Effector memory CD8-positive, alpha-beta T cell (primary cell): ENCODE measurements at regions not wholly inside any gene's neighbourhood (a gene's known extent, or its start where the extent isn't known, plus 50 kb on each side); places are given as distances from the start of the nearest gene placed in this dataset.
"Not testable (repeated sequence)": the region's sequence is repeated elsewhere in the genome, so short reads cannot be mapped to it uniquely, and the experiment has no call there.

ENCODE experiments used
- ATAC-seq: fragments of 150-1000 bp; cut with Tn5 transposase; replicated peaks from 2 replicates; pipeline ENCODE4 v1.10.0; 2021; ENCODE audit warnings: mild to moderate bottlenecking, moderate library complexity
- DNase-seq, 3 experiments: peaks; one replicate each; pipeline ENCODE4 v3.0.0; 2021
- H3K27ac Mint-ChIP-seq, 2 donors: one replicate each; pipeline ENCODE4 v1.8.0; 2022; ENCODE audit warnings: mild to moderate bottlenecking in 2 of 2, mixed read lengths in 2 of 2, moderate library complexity in 2 of 2
- H3K27me3 Mint-ChIP-seq, 2 donors: one replicate each; pipeline ENCODE4 v1.8.0; 2022; ENCODE audit warnings: mixed read lengths in 2 of 2
- H3K36me3 Mint-ChIP-seq: one replicate; pipeline ENCODE4 v1.8.0; 2022; ENCODE audit warnings: mild to moderate bottlenecking, moderate library complexity, mixed read lengths; ENCODE audit not compliant: insufficient read depth
- H3K4me1 Mint-ChIP-seq, 2 donors: one replicate each; pipeline ENCODE4 v1.8.0; 2022; ENCODE audit warnings: low read depth in 2 of 2, mixed read lengths in 2 of 2
- H3K4me3 Mint-ChIP-seq, 2 donors: one replicate each; pipeline ENCODE4 v1.8.0; 2022; ENCODE audit warnings: mild to moderate bottlenecking in 2 of 2, mixed read lengths in 2 of 2, moderate library complexity in 2 of 2
- H3K9me3 Mint-ChIP-seq, 2 donors: one replicate each; pipeline ENCODE4 v1.8.0; 2022; ENCODE audit warnings: mixed read lengths in 2 of 2

DNA sequence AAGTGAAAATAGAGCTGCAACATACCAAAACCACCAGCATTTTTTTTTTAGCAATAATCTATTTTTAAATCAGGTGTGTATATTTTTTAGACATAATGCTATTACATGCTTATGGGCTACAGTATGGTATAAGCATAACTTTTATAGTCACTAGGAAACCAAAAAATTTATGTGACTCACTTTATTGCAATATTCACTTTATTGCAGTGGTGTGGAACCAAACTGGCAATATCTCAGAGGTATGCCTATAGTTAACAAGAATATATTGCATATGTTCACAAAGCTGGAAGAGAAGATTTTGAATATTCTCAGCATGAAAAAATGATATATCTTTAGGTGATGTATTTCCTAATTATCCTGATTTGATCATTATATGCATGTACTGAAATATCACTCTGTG, 128.8 kb upstream of the PLGLB2 start:
- H3K4me1 Mint-ChIP-seq: not testable (repeated sequence)

DNA sequence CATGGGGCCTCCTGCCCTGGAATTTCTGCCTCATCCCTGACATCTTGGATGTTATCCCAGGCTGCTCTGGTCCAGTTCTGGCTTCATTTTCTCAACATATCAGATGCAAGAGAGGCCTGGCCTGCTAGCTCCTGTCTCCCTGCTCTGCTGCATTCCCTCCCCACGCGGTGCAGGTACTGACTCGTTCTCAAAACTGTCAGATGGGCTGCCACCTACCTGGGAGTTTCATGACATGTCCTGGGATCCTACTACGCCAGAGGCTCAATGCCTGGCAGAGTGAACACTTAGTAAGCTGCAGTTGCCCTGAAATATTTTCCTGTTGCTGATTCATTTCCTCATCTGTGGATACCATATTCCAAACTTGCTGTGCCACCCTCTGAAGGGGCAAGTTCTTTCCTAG, 126.7 kb upstream of the PLGLB2 start:
- not testable (repeated sequence) for ATAC-seq, H3K27ac Mint-ChIP-seq, H3K4me3 Mint-ChIP-seq, H3K9me3 Mint-ChIP-seq, H3K27me3 Mint-ChIP-seq, DNase-seq, H3K4me1 Mint-ChIP-seq, H3K36me3 Mint-ChIP-seq

More for the DNA sequence above, 128.8 kb upstream of the PLGLB2 start:
- H3K9me3 Mint-ChIP-seq, ATAC-seq, H3K36me3 Mint-ChIP-seq, H3K27me3 Mint-ChIP-seq, DNase-seq, H3K27ac Mint-ChIP-seq, H3K4me3 Mint-ChIP-seq: not testable (repeated sequence)

DNA sequence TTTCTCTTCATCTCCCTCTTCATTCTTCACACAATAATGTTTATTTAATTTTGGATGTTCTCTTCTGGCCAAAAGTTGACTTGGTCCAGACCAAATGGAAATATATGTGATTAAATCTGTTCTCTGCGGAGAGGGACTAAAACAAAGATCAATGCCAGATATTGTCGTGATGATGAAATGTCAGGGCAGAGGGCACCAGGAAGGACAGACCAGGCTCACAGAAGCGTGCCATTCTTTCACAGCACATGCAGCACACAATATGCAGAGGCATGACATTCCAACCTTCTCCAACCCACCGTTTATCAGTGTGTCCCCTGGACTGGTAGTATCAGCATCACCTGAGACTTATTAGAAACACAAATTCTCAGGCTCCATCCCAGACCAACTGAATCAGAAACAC, 125.2 kb upstream of the PLGLB2 start:
- not testable (repeated sequence) for H3K36me3 Mint-ChIP-seq, H3K4me3 Mint-ChIP-seq, H3K9me3 Mint-ChIP-seq, H3K27ac Mint-ChIP-seq, H3K27me3 Mint-ChIP-seq, ATAC-seq, H3K4me1 Mint-ChIP-seq, DNase-seq

DNA sequence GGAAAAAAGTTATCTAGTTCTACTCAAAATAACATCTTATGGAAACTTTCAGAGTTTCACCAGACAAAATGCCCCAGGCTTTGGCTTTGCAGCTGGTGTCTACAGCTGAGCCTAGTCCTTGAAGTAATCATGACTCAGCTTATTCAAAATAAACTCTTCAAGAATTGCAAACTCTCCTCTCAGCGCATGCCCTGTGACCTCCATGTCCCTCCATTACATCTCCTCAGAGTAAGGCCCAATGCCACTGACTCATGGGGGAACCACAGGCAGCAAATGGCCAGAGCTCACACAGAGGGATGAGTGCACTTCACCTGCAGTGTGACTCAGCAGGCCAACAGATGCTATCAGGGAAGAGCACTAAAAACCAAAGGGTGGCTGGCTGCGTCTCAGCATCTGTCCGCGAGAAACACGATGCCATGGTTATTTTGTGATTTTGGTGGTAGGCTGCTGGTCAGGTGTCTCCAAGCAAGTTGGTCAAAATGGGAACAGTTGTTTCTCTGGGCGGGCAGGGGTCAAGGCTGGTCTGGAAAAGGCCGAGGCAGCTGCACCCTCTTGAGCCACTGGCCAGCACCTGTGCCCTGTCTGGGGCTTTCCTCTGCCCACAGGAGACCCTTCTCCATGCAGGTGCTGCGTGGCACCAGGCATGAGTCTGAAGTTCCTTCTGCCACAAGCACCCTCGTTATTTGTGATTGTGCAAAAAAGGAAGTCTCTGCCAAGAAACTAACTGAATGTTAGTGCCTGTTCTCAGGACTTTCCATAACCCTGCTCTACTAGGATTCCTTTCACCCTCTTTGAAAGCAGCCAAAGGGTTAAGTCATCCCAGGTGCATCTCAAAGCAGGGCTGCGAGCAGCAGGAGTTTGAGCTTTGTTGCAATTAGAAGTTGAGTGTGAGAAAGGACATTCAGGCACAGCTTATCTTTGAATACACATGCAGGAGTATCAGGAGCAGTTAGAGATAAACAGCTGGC, 118.1 kb upstream of the PLGLB2 start:
- H3K36me3 Mint-ChIP-seq, H3K4me1 Mint-ChIP-seq, H3K27ac Mint-ChIP-seq, H3K4me3 Mint-ChIP-seq, ATAC-seq, H3K9me3 Mint-ChIP-seq, DNase-seq, H3K27me3 Mint-ChIP-seq: not testable (repeated sequence)

DNA sequence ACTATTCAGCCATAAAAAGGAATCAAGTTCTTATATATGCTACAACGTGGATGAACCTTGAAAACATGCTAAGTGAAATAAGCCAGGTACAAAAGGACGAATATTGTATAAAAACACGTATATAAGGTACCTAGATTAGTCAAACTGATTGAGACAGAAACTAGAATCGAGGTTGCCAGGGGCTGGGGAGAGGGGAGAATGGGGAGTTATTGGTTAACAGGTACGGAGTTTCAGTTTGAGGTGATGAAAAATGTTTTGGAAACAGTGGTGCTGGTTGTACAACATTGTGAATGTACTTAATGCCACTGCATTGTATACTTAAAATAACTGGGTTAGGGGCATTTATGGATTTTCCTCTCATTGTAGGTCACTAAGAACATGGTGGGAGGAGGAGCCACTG, 117.0 kb upstream of the PLGLB2 start:
- not testable (repeated sequence) for H3K27ac Mint-ChIP-seq, H3K27me3 Mint-ChIP-seq, H3K4me1 Mint-ChIP-seq, H3K4me3 Mint-ChIP-seq, DNase-seq, H3K36me3 Mint-ChIP-seq, ATAC-seq, H3K9me3 Mint-ChIP-seq

DNA sequence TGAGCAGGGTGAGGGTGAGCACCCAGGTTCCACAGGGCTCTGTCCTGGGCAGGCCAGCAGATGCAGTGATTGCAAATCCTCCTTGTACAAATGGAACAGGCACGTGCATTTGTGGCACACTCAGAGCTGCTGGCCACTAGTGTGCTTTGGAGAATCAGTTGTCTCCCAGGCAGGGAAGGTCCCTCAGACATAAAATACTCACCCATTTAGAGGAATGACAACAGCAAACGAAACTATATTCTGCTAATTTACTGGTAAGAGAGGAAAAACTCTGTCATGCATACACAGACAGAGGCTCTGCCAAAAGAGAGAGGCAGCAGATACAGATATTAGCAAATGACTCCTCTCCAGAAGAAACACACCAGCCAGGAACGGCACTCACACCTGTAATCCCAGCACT, 116.5 kb upstream of the PLGLB2 start:
- not testable (repeated sequence) for H3K27me3 Mint-ChIP-seq, ATAC-seq, DNase-seq, H3K4me1 Mint-ChIP-seq, H3K27ac Mint-ChIP-seq, H3K4me3 Mint-ChIP-seq, H3K9me3 Mint-ChIP-seq, H3K36me3 Mint-ChIP-seq

DNA sequence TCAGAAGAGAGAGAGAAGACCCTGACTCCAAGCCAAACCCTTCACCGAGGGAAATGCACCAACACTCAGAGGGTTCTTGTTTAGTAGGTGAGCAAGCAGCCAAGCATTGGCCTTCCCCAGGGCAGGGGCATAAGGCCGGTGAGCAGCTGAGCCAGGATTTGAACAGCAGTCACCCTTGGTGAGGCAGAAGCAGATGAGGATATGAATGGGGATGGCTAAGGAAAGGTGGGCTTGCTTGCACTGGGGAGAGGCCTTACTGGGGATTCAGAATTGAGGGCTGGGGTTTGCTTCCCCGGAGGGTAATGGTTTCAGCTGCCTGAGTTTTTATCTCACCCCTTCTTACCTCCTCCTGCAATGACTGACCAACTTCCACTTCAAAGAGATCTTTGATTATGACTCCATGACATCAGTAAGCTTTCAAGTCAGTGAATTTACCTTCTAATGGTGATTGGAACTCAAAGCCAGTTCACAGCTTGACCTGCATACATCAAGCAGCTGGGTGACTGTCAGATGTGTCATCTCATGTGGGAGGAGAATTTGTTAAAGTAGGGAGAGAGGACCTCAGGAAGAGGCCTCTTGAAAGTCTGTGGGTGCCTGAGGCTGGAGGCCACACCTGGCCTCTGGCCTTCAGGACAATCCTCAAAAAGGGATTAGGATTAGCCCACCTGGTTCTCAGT, 114.5 kb upstream of the PLGLB2 start:
- H3K9me3 Mint-ChIP-seq, H3K27me3 Mint-ChIP-seq, H3K4me1 Mint-ChIP-seq, H3K27ac Mint-ChIP-seq, H3K4me3 Mint-ChIP-seq, ATAC-seq, H3K36me3 Mint-ChIP-seq, DNase-seq: not testable (repeated sequence)

DNA sequence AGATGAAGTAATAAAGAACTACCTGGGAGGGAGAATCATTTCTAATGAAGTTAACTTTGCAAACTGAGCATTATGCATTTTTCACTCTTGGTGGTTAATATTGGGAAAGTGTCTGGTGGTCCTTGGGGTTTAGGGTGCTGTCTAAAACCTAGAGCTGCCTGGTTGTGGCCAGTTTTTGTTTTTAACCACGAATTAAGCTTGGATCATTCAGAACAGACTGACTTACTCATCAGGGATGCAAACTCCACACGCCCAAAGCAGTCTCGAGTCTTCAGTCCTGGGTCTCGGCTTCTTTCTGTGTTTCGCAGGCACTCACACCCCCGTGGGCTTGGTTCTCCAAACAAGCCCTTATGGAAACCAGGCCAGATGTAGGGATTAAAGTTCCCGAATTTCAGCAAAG, 113.8 kb upstream of the PLGLB2 start:
- H3K4me1 Mint-ChIP-seq, H3K36me3 Mint-ChIP-seq, ATAC-seq, DNase-seq, H3K27me3 Mint-ChIP-seq, H3K4me3 Mint-ChIP-seq, H3K27ac Mint-ChIP-seq, H3K9me3 Mint-ChIP-seq: not testable (repeated sequence)

DNA sequence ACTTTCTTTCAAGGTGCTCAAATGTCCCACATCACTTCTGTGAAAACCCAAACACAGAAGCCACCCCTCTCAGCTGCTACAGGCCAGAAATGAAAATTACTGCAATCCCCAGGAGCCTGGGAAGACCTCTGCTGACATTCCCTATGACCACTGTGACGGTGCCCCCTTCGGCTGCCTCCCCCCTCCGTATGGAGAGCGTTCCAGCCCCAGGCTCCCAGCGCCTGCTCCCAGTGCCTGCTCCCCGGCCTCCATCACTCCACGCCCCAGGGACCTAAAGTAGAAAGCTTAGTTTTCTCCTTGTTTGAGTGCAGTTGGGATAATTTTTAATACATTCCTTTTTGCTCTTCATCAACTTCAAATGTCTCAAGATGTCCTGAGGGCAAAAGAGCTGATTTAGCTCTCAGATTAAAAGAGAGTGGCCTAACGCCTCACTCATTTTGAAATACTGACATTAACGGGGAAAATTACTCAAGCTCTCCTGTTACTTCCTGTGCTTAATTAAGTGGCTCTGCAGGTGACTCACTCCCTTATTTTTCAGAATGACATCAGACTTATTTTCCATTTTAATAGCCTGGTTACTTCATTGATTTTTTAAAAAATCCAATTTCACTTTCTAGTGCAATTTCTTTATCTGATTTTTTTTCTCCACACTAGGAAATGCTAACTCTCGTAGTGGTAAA, 112.8 kb upstream of the PLGLB2 start:
- H3K27ac Mint-ChIP-seq, H3K4me1 Mint-ChIP-seq, H3K4me3 Mint-ChIP-seq, H3K27me3 Mint-ChIP-seq, H3K9me3 Mint-ChIP-seq, H3K36me3 Mint-ChIP-seq, DNase-seq: not testable (repeated sequence)
- ATAC-seq: peak; percentile 39

DNA sequence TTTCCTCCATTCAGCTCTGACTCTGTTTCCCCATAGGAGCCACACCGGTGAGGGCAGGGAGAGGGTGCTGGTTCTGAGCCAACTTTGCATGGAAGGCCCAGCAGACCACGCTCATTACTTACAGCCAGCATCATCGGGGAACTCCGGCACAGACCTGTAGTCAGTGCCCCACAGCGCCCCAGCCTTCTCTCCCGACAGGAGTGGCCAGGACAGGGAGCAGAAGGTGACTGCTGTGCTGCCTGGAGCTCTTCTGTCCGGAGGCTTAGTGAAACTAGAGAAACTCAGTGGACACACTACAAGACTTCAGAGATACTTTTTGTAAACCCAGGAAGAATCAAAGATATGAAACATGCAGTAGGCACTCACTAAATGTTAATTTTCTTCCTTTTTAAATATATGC, 111.6 kb upstream of the PLGLB2 start:
- not testable (repeated sequence) for H3K4me1 Mint-ChIP-seq, H3K27ac Mint-ChIP-seq, ATAC-seq, H3K4me3 Mint-ChIP-seq, H3K36me3 Mint-ChIP-seq, DNase-seq, H3K27me3 Mint-ChIP-seq, H3K9me3 Mint-ChIP-seq

DNA sequence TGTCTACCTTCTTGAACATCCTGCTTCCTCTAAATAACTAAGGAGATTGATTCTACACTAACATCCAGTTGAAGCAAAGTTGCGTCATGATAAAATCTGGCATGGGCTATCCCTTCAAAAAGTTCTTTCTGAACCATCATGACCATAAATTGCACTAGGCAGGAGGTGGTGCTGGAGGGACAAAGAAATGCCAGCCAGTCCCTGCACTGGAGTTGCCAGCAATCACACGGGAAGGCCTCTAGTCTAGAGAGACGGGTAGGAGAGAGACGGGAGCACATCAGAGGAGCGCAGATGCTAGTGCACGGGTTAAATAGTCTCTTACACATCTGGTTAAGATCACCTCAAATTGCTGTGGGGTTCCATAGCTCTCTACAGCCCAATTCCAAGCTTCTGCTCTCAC, 111.2 kb upstream of the PLGLB2 start:
- not testable (repeated sequence) for H3K4me3 Mint-ChIP-seq, H3K27ac Mint-ChIP-seq, H3K4me1 Mint-ChIP-seq, H3K9me3 Mint-ChIP-seq, H3K36me3 Mint-ChIP-seq, DNase-seq, ATAC-seq, H3K27me3 Mint-ChIP-seq

DNA sequence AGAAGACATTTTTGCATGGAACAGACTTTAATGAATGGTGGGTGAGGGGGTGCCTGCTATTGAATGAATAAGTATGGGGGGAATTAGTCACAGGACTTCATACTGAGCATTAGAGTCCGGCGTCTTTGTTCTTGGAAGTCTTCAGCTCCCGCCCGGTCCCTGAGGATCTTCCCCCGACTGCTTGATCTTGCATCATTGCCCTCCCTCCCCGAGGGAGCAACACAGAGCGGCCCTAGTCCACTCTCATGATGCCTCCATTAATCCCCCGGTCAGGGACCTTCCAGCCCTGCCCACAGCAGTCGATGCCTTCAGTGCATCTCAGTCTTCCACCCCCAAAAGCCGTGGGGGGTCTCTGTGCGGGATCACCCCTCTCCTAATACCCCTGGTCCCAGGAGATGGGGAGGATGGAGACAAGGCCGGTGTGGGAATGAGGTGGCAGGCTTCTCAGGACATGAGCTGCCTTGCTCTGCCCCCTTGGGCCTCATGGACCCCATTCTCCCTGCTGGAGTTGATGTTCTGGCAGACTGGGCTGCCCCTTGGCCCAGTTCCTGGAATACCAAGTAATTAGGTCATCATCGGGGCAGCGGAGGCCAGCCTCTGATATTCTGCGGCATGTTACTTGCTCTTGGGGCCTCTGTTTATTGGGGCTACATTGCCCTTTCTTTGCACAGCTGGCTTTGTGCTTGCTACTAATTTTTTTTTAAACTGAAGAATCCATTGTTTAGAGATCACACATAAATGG, 110.5 kb upstream of the PLGLB2 start:
- not testable (repeated sequence) for H3K4me1 Mint-ChIP-seq, DNase-seq, H3K27ac Mint-ChIP-seq, H3K36me3 Mint-ChIP-seq, H3K4me3 Mint-ChIP-seq, H3K9me3 Mint-ChIP-seq, H3K27me3 Mint-ChIP-seq, ATAC-seq

DNA sequence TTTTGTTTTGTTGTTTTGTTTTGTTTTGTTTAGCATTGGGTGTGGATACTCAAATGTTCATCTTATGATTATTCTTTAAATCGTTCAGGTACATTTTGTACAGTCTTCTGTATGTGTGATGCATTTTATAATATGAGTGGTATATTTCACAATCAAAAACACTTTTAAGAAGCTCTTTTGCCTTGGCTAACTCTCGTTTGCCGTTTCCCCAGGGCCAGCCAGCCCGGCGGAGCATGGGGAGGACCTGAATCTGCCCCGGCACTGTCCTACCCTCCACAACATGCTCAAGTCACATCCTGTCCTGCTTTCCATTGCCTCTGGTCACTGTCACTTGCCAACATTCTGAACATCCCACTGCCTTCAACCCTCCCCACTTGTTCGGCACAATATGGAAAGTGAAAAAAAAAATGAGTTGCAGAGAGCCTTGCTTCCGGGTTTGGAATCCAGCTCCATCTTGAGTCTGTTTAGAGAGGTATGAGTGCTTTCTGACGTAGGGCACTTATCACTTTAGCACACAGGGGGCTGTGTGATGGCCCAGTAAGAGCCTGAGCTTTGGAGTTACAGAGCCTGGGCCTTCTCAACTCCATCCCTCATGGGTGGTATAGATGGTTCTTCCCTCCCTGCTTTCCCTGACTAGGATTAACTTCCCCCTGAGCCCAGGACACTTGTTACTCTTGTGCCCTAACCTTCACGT, 109.6 kb upstream of the PLGLB2 start:
- not testable (repeated sequence) for H3K36me3 Mint-ChIP-seq, H3K4me3 Mint-ChIP-seq, H3K27me3 Mint-ChIP-seq, H3K27ac Mint-ChIP-seq, DNase-seq, ATAC-seq, H3K9me3 Mint-ChIP-seq, H3K4me1 Mint-ChIP-seq
